ENCODE measurements at regions not wholly inside any gene's neighbourhood (a gene's known extent, or its start where the extent isn't known, plus 50 kb on each side); places are given as distances from the start of the nearest gene placed in this dataset.

DNA sequence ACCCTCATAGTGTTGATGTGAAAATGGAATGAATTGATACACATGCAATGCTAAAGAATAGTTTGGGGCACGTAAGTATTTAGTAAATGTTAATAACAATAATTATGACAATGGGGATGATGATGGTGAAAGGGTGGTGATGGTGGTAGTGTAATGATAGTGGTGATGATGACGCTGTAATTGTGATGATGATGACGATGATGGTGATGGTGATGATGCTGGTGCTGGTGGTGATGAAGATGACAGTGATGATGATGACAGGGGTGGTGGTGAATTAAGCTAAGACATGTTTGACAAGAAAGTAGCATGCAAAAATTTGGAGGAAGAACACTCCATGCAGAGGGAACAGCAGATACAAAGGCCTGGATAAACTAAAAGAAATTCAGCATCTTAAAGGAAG, 364.4 kb upstream of the API5 start:
- no peak for TF ChIP-seq POLR2AphosphoS5 (IDR thresholded peaks at IDR 0.05)
- no peak for TF ChIP-seq CTCF (IDR thresholded peaks at IDR 0.05)

All from stomach (tissue), 4 donors.